Mesenchymal stem cell (in vitro differentiated cells and primary cell): ENCODE measurements at regions not wholly inside any gene's neighbourhood (a gene's known extent, or its start where the extent isn't known, plus 50 kb on each side); places are given as distances from the start of the nearest gene placed in this dataset.

Experiments
- DNase-seq: peaks from one replicate; pipeline ENCODE4 v3.0.0-alpha.2; 2013
- H2AFZ ChIP-seq: one replicate; pipeline ENCODE4 v1.6.1; 2013; ENCODE audit warnings: low read depth, mild to moderate bottlenecking, control low read depth, inconsistent platforms, low read length, moderate library complexity
- H2AK5ac ChIP-seq: 2 replicates; pipeline ENCODE4 v1.6.1; 2013; ENCODE audit warnings: low read length, moderate library complexity, mild to moderate bottlenecking, inconsistent platforms; ENCODE audit not compliant: severe bottlenecking
- H2BK120ac ChIP-seq: one replicate; pipeline ENCODE4 v1.6.1; 2013; ENCODE audit warnings: low read depth, mild to moderate bottlenecking, inconsistent platforms, low read length, moderate library complexity
- H2BK12ac ChIP-seq, 2 experiments: one replicate each; pipeline ENCODE4 v1.6.1; 2013; ENCODE audit warnings: inconsistent platforms in 2 of 2, low read length in 2 of 2, mild to moderate bottlenecking in 2 of 2, moderate library complexity in 2 of 2, control low read depth in 1 of 2
- H2BK15ac ChIP-seq: one replicate; pipeline ENCODE4 v1.6.1; 2013; ENCODE audit warnings: mild to moderate bottlenecking, low read depth, inconsistent platforms; ENCODE audit not compliant: poor library complexity, severe bottlenecking
- H2BK5ac ChIP-seq: 2 replicates; pipeline ENCODE4 v1.6.1; 2013; ENCODE audit warnings: low read depth, mild to moderate bottlenecking, low read length, control low read depth, inconsistent platforms; ENCODE audit not compliant: poor library complexity, severe bottlenecking
- H3K14ac ChIP-seq, 2 experiments: one replicate each; pipeline ENCODE4 v1.6.1; 2013; ENCODE audit warnings: inconsistent platforms in 2 of 2, low read length in 2 of 2, control low read depth in 1 of 2, mild to moderate bottlenecking in 1 of 2, moderate library complexity in 1 of 2
- H3K18ac ChIP-seq, 2 experiments: one replicate each; pipeline ENCODE4 v1.6.1; 2013; ENCODE audit warnings: inconsistent platforms in 2 of 2, low read length in 2 of 2, control low read depth in 1 of 2, low read depth in 1 of 2, mild to moderate bottlenecking in 1 of 2
- H3K23ac ChIP-seq, 2 experiments: one replicate each; pipeline ENCODE4 v1.6.1; 2013; ENCODE audit warnings: inconsistent platforms in 2 of 2, low read length in 2 of 2, mild to moderate bottlenecking in 2 of 2, moderate library complexity in 2 of 2, control low read depth in 1 of 2
- H3K27ac ChIP-seq: 2 replicates; pipeline ENCODE4 v1.5.1; 2013; ENCODE audit warnings: mild to moderate bottlenecking, moderate library complexity, low read length, control low read depth, inconsistent platforms; ENCODE audit not compliant: poor library complexity, severe bottlenecking
- H3K27me3 ChIP-seq, 2 experiments: 2 replicates each; pipeline versions ENCODE4 v1.6.1 to v1.7.0; 2013; ENCODE audit warnings: low read length in 2 of 2, mild to moderate bottlenecking in 2 of 2, moderate library complexity in 2 of 2, control low read depth in 1 of 2, inconsistent platforms in 1 of 2; ENCODE audit not compliant: control insufficient read depth in 1 of 2, insufficient read depth in 1 of 2
- H3K36me3 ChIP-seq, 2 experiments: 2 replicates each; pipeline versions ENCODE4 v1.6.1 to v1.7.0; 2013; ENCODE audit warnings: low read length in 2 of 2, control low read depth in 1 of 2, inconsistent platforms in 1 of 2, low read depth in 1 of 2, mild to moderate bottlenecking in 1 of 2; ENCODE audit not compliant: insufficient read depth in 2 of 2, control insufficient read depth in 1 of 2
- H3K4ac ChIP-seq, 2 experiments: one replicate each; pipeline ENCODE4 v1.6.1; 2013; ENCODE audit warnings: inconsistent platforms in 2 of 2, low read length in 2 of 2, mild to moderate bottlenecking in 2 of 2, moderate library complexity in 2 of 2, control low read depth in 1 of 2, low read depth in 1 of 2
- H3K4me1 ChIP-seq: 2 replicates; pipeline ENCODE4 v1.6.1; 2013; ENCODE audit warnings: low read depth, low read length, control low read depth; ENCODE audit not compliant: control insufficient read depth, insufficient read depth
- H3K4me2 ChIP-seq: 2 replicates; pipeline ENCODE4 v1.6.1; 2013; ENCODE audit warnings: low read length, mild to moderate bottlenecking, inconsistent platforms; ENCODE audit not compliant: poor library complexity, severe bottlenecking
- H3K4me3 ChIP-seq, 2 experiments: 2 replicates each; pipeline versions ENCODE4 v1.5.1 to v1.7.0; 2013; ENCODE audit warnings: low read length in 2 of 2, mild to moderate bottlenecking in 2 of 2, control low read depth in 1 of 2, low read depth in 1 of 2; ENCODE audit not compliant: insufficient read depth in 1 of 2
- H3K79me1 ChIP-seq: replicated peaks from 2 replicates; pipeline ENCODE4 v1.6.1; 2013; ENCODE audit warnings: mild to moderate bottlenecking, control low read depth, low read length, inconsistent platforms; ENCODE audit not compliant: poor library complexity, severe bottlenecking
- H3K9ac ChIP-seq: 2 replicates; pipeline ENCODE4 v1.7.0; 2013; ENCODE audit warnings: mild to moderate bottlenecking, low read length, moderate library complexity
- H3K9me3 ChIP-seq: 2 replicates; pipeline ENCODE4 v1.7.0; 2013; ENCODE audit warnings: mild to moderate bottlenecking, low read length; ENCODE audit not compliant: control insufficient read depth
- H4K8ac ChIP-seq: one replicate; pipeline ENCODE4 v1.6.1; 2013; ENCODE audit warnings: inconsistent platforms, mild to moderate bottlenecking, low read length, moderate library complexity
- H4K91ac ChIP-seq: one replicate; pipeline ENCODE4 v1.6.1; 2013; ENCODE audit warnings: mild to moderate bottlenecking, low read length, inconsistent platforms
- WGBS: methylation state at CpG from one replicate; pipeline ENCODE4 v1.1.7; 2013; ENCODE audit warnings: mixed read lengths; 5-methylcytosine and 5-hydroxymethylcytosine counted together

DNA sequence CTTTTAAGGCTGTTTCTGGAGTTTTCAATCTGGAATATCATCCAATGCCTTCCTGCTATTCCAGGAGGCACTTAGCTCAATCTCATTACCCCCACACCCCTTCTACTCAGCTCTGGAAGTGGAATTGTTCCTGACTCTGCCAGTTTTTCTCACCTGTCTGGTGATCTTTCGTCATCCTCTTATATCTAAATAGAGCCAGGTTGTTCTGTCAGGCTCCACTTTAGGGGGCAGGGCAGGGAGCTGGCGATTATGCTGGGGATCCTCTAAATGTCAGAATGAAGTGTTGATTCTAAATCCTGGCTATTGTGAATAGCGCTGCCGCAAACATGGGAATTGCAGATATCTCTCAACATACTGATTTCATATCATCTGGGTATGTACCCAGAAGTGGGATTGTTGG is 63.6 kb upstream of the ETV3 start:
- DNase-seq, result no peak
- H3K18ac ChIP-seq, result no peak overlapping the region
- H3K9ac ChIP-seq, result no peak overlapping the region
- no peak overlapping the region for H3K4me3 ChIP-seq
- no peak overlapping the region for H3K27ac ChIP-seq
- no peak overlapping the region for H4K91ac ChIP-seq
- H3K79me1 ChIP-seq, result no peaks in the 10 kb centered on the region
- no peak overlapping the region for H3K4ac ChIP-seq
- no peak overlapping the region for H2BK12ac ChIP-seq
- H3K9me3 ChIP-seq, result no peaks in the 10 kb centered on the region
- H3K4me2 ChIP-seq, result no peak overlapping the region
- H3K4me1 ChIP-seq, result no peaks in the 10 kb centered on the region
- 66% methylated on average over 2 of the region's 4 CpGs for WGBS
- H2AK5ac ChIP-seq, result no peak overlapping the region
- no peak overlapping the region for H2BK120ac ChIP-seq
- H3K23ac ChIP-seq, result no peak overlapping the region
- H2BK15ac ChIP-seq, result no peak overlapping the region
- no peak overlapping the region for H3K14ac ChIP-seq
- H3K36me3 ChIP-seq, result no peaks in the 10 kb centered on the region
- H2AFZ ChIP-seq, result no peak overlapping the region
- H3K27me3 ChIP-seq, result peaks cover 34 to 35% of the 10 kb centered on the region in 2 experiments
- H4K8ac ChIP-seq, result no peak overlapping the region
- no peak overlapping the region for H2BK5ac ChIP-seq

- no peak overlapping the region for H2BK5ac ChIP-seq
Observed at GRCh38 chr1:157200451-157200850, 62.3 kb upstream of the ETV3 start.

GRCh38 chr1:157199421-157199755 is 61.2 kb upstream of the ETV3 start:
- Histone ChIP-seq H3K4me2 (no peak overlapping the region), H3K4me3 (no peak overlapping the region), H3K36me3 (no peaks in the 10 kb centered on the region), H3K14ac (no peak overlapping the region), H4K8ac (no peak overlapping the region), H2BK120ac (no peak overlapping the region), H4K91ac (peak overlapping the region; percentile 52), H3K9ac (no peak overlapping the region), H3K4me1 (no peaks in the 10 kb centered on the region), H2AK5ac (no peak overlapping the region), H2BK5ac (no peak overlapping the region), H3K18ac (no peak overlapping the region), H3K4ac (no peak overlapping the region), H3K27me3 (peaks cover 27 to 53% of the 10 kb centered on the region in 2 experiments), H2BK12ac (no peak overlapping the region), H3K79me1 (no peaks in the 10 kb centered on the region), H3K9me3 (no peaks in the 10 kb centered on the region), H3K23ac (no peak overlapping the region), H2BK15ac (no peak overlapping the region), H3K27ac (no peak overlapping the region), H2AFZ (no peak overlapping the region)
- DNase-seq, result peak; percentile 15
- WGBS, result 45% methylated on average over 3 of the region's 3 CpGs

More at GRCh38 chr1:157200451-157200850, 62.3 kb upstream of the ETV3 start:
- H2AK5ac ChIP-seq, result no peak overlapping the region
- H3K79me1 ChIP-seq, result no peaks in the 10 kb centered on the region
- no peak overlapping the region for H2BK15ac ChIP-seq
- H3K36me3 ChIP-seq, result no peaks in the 10 kb centered on the region
- H3K27ac ChIP-seq, result no peak overlapping the region
- DNase-seq, result no peak
- H3K4me2 ChIP-seq, result no peak overlapping the region
- H2BK120ac ChIP-seq, result no peak overlapping the region
- 78% methylated on average over 6 of the region's 8 CpGs for WGBS
- H3K14ac ChIP-seq, result no peak overlapping the region
- H4K8ac ChIP-seq, result no peak overlapping the region
- no peaks in the 10 kb centered on the region for H3K4me1 ChIP-seq
- no peak overlapping the region for H3K9ac ChIP-seq
- peaks cover 35 to 43% of the 10 kb centered on the region in 2 experiments for H3K27me3 ChIP-seq
- H3K9me3 ChIP-seq, result no peaks in the 10 kb centered on the region
- no peak overlapping the region for H4K91ac ChIP-seq
- H3K18ac ChIP-seq, result no peak overlapping the region
- H2BK12ac ChIP-seq, result no peak overlapping the region
- no peak overlapping the region for H3K4me3 ChIP-seq
- no peak overlapping the region for H2AFZ ChIP-seq
- H3K4ac ChIP-seq, result no peak overlapping the region
- H3K23ac ChIP-seq, result no peak overlapping the region

DNA sequence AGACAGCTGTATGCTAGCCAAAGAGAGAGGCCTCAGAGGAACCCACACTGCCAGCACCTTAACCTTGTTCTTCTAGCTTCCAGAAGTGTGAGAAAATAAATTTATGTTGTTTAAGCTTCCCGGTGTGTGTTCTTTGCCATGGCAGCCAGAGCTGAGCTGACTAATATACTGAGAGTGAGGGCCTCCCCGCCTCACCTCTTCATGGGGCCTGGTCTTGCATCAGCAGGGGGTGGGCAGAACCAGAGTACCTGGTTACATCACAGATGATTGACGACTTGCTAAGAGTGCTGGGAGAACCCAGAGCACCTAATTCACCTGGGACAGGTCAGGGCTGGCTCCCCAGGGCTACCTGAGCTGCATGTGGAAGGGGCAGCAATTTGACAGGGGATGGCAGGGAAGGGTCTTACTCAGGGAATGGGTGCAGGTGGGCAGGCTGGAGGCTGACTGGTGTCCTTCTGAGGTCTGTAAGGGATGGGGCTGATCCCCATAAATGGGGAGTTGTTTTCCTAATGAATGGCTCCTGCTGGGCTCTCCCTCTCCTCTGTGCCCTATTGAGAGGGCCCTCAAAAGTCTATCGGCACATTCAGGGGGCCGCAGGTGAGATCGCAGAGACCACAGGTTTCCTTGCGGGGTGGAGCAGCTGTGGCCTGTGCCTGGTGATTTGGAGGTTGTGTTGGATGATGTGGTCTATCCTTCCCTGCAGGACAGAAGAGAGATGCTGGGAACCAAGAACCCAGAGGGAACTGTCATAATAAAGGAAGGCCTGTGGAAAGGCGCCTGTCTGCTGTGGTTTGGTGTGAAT is 60.6 kb upstream of the ETV3 start:
- Histone ChIP-seq H3K9ac (no peak overlapping the region), H3K27me3 (peaks cover 22 to 55% of the 10 kb centered on the region in 2 experiments), H3K27ac (no peak overlapping the region), H3K4me3 (no peak overlapping the region), H3K4me2 (no peak overlapping the region), H3K4me1 (no peaks in the 10 kb centered on the region), H3K9me3 (no peaks in the 10 kb centered on the region), H2BK120ac (no peak overlapping the region), H3K36me3 (no peaks in the 10 kb centered on the region), H2BK5ac (no peak overlapping the region), H4K8ac (no peak overlapping the region), H3K18ac (no peak overlapping the region), H3K23ac (no peak overlapping the region), H3K4ac (no peak overlapping the region), H2AFZ (no peak overlapping the region), H3K14ac (peak overlapping the region in 1 of 2 experiments; percentile 1), H2BK12ac (no peak overlapping the region), H4K91ac (no peak overlapping the region), H2BK15ac (no peak overlapping the region), H2AK5ac (no peak overlapping the region), H3K79me1 (no peaks in the 10 kb centered on the region)
- 84% methylated on average over 8 of the region's 8 CpGs for WGBS
- no peak for DNase-seq
